Thyroid gland (tissue), 4 donors: ENCODE measurements at regions not wholly inside any gene's neighbourhood (a gene's known extent, or its start where the extent isn't known, plus 50 kb on each side); places are given as distances from the start of the nearest gene placed in this dataset.

Source experiments
- POLR2A ChIP-seq, 2 donors: fragments of 450-650 bp; IDR thresholded peaks; one replicate each; pipeline ENCODE4 v1.6.1; 2017; ENCODE audit warnings: antibody characterized with exemption in 2 of 2, mild to moderate bottlenecking in 2 of 2, moderate library complexity in 1 of 2
- TF ChIP-seq, protein P1 (sequence below), 6 experiments: fragments of 200-600 bp in 3 of 6; fragments of 450-650 bp in 3 of 6; sonication (generic) in 3 of 6; IDR thresholded peaks; one replicate each; pipeline ENCODE4 v1.5.1; 2016 to 2019; ENCODE audit warnings: antibody characterized with exemption in 6 of 6, mild to moderate bottlenecking in 2 of 6, inconsistent platforms in 1 of 6, moderate library complexity in 1 of 6

DNA sequence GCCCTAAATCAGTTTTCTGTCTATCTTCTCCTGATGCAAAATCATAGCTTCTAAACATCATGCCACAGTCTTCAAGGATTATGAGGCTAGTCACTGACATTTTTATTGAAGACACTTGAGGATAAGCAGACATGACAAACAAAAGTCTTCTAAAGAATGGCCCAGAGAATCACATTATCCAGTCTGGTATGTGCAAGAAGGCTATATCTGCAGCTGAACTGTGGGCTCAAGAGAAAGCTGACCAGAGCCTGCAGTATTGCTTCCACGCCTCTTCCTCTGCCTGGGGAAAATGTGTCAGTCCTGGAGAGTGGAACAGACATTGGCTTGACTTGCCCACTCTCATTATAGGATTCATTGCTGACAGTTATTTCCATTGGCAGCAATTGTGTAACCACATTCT lies 553.5 kb downstream of the SPOCK3 start:
- TF ChIP-seq, protein P1, sequence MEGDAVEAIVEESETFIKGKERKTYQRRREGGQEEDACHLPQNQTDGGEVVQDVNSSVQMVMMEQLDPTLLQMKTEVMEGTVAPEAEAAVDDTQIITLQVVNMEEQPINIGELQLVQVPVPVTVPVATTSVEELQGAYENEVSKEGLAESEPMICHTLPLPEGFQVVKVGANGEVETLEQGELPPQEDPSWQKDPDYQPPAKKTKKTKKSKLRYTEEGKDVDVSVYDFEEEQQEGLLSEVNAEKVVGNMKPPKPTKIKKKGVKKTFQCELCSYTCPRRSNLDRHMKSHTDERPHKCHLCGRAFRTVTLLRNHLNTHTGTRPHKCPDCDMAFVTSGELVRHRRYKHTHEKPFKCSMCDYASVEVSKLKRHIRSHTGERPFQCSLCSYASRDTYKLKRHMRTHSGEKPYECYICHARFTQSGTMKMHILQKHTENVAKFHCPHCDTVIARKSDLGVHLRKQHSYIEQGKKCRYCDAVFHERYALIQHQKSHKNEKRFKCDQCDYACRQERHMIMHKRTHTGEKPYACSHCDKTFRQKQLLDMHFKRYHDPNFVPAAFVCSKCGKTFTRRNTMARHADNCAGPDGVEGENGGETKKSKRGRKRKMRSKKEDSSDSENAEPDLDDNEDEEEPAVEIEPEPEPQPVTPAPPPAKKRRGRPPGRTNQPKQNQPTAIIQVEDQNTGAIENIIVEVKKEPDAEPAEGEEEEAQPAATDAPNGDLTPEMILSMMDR (IDR thresholded peaks at IDR 0.05) = no peak
- TF ChIP-seq POLR2A (IDR thresholded peaks at IDR 0.05) = no peak
